GM19328 (cell line): ENCODE measurements at regions not wholly inside any gene's neighbourhood (a gene's known extent, or its start where the extent isn't known, plus 50 kb on each side); places are given as distances from the start of the nearest gene placed in this dataset.
"Not testable (repeated sequence)": the region's sequence is repeated elsewhere in the genome, so short reads cannot be mapped to it uniquely, and the experiment has no call there.

Experiments used
- ATAC-seq: cut with Tn5 transposase; IDR thresholded peaks from one replicate; pipeline ENCODE4 v1.9.1; 2021; ENCODE audit warnings: mild to moderate bottlenecking, moderate library complexity; ENCODE audit not compliant: unreplicated experiment

- not testable (repeated sequence) for ATAC-seq
Observed at GRCh38 chr22:25348996-25349395, 129.6 kb downstream of the CRYBB2 start.

DNA sequence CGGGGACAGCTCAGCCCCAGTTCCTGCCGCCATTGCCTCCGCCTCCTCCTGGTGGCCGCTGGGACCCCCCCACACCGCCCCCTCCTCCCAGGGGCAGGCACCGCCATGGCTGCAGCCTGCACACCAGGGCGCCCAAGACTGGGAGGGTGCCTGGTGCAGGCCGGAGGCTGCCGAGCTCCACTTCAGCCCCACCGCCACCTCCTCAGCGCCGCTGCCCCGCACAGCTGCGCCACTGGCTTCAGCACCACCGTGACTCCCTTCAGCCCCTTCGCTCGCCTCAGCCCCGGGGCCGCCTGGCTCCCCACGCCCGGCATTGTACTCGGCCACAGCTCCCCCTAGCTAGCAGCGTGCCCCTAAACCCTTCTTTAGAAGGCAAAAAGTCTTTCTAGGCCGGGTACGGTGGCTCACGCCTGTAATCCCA is 131.1 kb downstream of the CRYBB2 start:
- ATAC-seq, result no peak

GRCh38 chr22:25351631-25352293 is 132.3 kb downstream of the CRYBB2 start:
- ATAC-seq, result no peak

GRCh38 chr22:25352294-25352680 is 132.8 kb downstream of the CRYBB2 start:
- ATAC-seq, result no peak

GRCh38 chr22:25353516-25354445 is 134.3 kb downstream of the CRYBB2 start:
- no peak for ATAC-seq

DNA sequence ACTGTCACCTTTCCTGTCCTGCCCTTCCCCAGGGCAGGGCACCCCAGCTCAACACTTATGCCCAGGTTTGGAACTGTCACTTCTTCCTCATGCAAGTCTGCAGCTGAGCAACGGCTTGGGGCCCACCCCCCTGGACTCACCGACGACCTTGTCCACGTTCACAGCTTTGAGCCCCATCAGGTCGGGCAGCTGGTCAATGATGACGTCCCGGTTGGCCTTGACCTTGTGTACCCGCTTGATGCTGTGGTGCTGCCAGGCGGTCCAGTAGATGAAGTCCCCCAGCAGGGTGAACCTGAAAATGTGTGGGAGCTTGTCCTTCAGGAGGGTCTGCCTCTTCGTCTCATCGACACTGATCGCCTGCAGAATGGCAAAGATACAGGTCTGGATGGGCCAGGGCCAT is 135.0 kb downstream of the CRYBB2 start:
- ATAC-seq, result no peak

- ATAC-seq, result no peak
Observed at GRCh38 chr22:25357132-25357455, 137.7 kb downstream of the CRYBB2 start.

GRCh38 chr22:25357606-25358420 is 138.4 kb downstream of the CRYBB2 start:
- ATAC-seq, result no peak

DNA sequence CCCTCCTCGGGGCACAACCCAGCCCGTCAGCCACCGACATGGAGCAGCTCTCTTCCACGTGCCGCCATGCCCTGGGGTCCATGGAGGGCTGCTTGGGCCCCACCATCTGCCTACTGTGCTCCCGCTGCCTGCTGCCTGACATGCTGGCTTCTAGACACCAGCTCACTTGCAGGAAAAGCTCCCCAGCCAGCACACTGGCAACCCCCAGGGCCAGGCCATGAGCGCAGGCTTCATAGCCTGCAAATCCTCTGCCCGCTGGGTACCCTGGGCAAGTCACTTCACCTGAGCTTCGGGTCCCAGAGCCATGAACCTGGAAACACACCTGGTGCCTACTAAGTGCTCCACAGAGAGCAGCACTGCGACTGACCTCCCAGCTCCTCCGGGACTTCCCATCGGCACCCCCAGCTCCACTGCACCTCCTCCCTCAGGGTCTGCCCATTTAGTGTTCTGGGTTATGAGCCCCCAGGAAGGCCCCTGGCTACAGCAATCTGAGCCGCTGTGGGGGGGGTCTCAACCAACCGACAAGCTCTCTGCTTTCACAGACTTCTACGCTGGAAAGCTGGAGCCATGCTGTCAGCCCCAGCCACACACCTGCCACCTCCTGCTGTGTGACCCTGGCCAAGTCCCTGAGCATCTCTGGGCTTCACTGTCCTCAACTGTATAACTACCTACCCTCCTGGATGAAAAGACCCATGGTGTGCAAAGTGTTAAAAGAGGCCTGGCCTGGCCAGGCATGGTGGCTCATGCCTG is 139.2 kb downstream of the CRYBB2 start:
- ATAC-seq, result no peak

- no peak for ATAC-seq
Observed at GRCh38 chr22:25359601-25360261, 140.3 kb downstream of the CRYBB2 start.

GRCh38 chr22:25360411-25360810 is 141.0 kb downstream of the CRYBB2 start:
- no peak for ATAC-seq

DNA sequence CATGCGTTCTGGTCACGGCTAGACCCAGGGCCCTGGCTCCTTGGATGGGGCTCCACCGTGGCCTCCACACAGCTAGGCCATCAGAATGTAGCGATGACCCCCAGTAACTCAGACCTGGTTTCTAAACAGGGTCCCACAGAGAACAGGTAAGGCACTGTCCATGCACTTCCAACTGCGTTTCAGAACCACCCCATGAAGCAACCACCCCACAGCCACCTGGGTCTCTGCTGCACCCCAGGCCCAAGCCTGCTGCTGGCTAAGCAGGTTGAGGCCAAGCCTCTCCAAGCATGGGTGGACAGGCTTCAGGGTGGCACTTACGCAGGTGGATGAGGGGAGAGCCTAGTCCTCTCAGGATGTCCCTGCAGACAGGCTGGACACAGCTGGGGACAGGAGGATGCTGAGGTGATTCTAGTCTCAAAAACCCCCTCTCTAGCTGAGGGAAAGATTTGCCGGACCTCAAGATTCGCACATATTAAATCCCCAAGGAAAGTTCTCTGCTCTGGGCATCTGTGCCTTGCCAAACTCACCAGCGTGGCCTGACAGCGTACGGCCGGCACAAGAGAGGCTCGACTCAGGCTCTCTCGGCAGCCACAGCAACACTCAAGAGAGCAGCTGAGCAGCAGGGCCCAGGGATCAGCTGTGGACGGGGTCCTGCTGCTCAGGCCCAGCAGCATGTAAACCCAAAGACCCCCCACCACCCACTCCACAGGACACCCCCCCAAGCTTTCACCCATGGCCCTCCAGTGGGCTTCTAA is 141.6 kb downstream of the CRYBB2 start:
- ATAC-seq, result no peak

GRCh38 chr22:25361899-25362214 is 142.4 kb downstream of the CRYBB2 start:
- no peak for ATAC-seq

DNA sequence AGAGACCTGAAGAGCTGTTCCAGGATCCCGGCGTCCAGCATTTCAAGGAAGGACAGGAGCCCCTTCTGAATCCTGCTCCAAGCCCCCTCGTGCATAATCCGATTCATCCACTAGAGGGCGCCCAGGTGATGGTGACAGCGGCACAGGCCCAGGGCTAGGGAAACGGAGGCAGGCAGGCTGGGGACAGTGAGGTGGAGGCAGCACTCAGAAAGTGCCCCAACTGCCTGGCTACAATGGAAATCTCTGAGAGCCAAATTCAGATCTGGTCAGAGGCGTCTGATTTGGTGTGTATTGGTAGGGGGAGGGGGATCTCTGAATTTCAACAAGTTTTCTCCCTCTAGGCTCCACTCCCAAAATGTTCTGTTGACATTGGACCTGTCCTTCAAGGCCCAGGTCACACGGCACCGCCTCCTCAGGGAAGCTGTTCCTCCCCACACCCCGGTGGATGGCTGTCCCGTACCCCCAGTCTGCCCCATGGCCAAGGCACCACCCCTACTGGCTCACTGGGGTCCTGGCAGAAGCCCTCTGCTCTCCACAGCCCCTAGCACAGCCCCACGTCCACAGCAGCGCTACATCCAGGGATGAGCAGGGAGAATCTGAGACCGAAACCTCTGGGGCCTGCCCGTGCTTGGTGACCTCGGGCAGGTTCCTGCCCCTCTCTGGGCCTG is 142.9 kb downstream of the CRYBB2 start:
- ATAC-seq, result no peak

DNA sequence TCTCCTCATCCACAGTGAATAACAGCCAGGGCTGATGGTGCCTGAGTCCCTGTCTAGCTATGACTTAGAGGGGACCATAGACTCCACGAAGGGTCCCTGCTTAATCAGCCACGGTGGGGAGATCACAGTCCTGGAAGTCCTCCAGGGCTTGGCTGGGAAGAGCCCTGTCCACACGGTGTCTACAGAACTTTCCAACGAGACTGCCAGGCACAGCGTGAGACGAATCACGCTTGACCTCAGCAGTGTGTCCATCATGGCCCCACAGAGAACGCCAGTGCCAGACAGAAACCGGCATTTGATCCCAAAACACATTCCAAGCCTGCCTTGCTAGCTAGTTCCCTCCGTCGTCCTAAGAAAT is 143.4 kb downstream of the CRYBB2 start:
- no peak for ATAC-seq

GRCh38 chr22:25363474-25363873 is 144.0 kb downstream of the CRYBB2 start:
- ATAC-seq, result no peak

DNA sequence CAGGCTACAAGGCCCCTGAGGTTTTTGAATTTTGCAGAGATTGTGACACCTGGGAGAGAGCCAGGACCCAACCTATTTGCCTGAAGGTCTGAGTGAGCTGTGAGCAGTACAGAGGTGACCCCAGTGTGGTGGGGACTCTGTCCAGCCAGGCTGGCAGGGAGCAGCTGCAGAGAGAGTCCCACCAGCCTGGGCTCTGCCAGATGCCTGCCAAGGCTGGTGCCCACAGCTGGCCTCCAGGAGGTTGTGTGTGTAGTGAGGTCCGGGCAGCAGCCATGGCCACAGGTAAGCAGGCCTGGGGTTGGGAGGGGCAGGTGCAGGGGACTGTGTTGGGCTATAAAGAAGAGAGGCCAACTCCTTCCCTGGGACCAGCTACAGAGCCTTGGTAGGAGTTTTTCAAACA is 144.8 kb downstream of the CRYBB2 start:
- ATAC-seq, result no peak

- no peak for ATAC-seq
Observed at GRCh38 chr22:25364736-25365241, 145.3 kb downstream of the CRYBB2 start.
